ENCODE measurements at regions not wholly inside any gene's neighbourhood (a gene's known extent, or its start where the extent isn't known, plus 50 kb on each side); places are given as distances from the start of the nearest gene placed in this dataset.
A peak's percentile ranks its signal among the peaks of the same experiment; 100 is the strongest.

GRCh38 chr16:79301051-79301450 lies 299.5 kb downstream of the MAF start:
- Mint-ChIP-seq H3K4me3 (no peak overlapping the region), H3K9me3 (no peaks in the 10 kb centered on the region), H3K27me3 (ENCODE audit: low read depth) (peaks cover 14% of the 10 kb centered on the region)

DNA sequence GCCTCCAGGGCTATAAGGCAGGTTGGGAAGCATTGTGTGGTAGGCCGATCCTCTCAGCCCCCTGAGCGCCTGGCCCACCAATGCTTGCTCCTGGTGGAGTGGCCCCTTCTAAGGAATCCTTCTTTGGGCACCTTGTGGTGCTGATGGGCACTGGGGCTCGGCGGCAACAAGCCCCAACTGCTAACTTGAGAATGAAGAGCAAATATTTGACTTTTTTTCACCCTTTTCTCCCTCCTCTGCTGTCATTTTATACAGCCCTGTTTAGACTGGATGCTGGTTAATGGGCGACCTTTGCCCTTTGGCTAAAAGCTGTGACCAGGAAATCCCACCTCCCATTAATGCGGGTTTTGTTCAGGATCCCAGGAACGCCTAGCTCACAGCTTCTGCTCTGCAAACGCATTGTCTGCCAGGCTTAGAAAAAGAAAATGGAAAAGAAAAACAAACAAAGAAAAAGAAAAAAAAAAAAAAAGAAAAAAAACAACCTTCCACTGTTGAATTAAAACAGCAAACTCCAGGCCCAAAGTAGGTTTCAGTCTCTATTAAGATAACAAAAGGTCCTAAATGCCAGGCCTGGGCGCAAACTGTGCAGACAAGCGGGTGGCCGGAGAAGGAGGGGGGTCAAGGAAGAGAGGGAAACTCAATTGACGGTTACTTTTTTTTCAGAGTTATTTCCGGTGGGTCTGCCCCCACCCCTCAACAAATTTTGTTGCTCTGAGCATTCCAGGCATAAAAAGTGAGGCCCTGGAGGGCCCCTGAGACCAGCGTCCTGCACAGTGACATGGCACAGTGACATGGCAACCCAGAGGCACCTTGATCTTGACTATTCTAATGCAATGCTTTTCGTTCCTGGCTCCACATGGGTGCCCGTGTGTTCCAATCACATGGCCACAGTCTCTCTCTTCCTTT lies 301.4 kb downstream of the MAF start:
- Mint-ChIP-seq H3K4me3 (no peak overlapping the region), H3K36me3 (ENCODE audit: low read depth) (no peaks in the 10 kb centered on the region), H3K9me3 (no peaks in the 10 kb centered on the region), H3K4me1 (ENCODE audit: low read depth) (peaks cover 4% of the 10 kb centered on the region), H3K27me3 (ENCODE audit: low read depth) (peaks cover 14% of the 10 kb centered on the region), H3K27ac (no peak overlapping the region)

More at GRCh38 chr16:79301051-79301450, 299.5 kb downstream of the MAF start:
- Mint-ChIP-seq H3K4me1 (ENCODE audit: low read depth) (peaks cover 4% of the 10 kb centered on the region), H3K27ac (no peak overlapping the region), H3K36me3 (ENCODE audit: low read depth) (no peaks in the 10 kb centered on the region)

DNA sequence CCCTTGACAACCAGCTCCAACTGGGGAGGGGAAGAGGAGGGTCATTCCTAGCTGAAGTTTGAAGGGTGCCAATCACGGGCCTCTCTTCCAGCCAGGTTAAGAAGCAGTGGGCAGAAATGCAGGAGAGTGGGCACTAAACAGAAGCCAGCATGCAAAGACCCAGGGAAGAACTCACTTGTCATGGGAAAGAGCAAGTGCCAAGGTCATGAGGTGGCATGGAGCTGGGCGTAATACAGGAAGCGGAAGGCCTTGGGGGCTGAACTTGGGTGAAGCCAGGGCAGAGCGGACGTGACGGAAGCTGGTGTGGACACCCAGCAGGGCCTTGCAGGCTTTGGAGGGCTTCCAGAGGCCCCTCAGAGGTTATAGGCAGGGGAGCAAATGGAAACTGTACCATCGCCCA lies 302.1 kb downstream of the MAF start:
- no peaks in the 10 kb centered on the region for H3K9me3 Mint-ChIP-seq
- H3K27ac Mint-ChIP-seq, result no peak overlapping the region
- H3K4me1 Mint-ChIP-seq (ENCODE audit: low read depth), result peaks cover 4% of the 10 kb centered on the region
- no peak overlapping the region for H3K4me3 Mint-ChIP-seq
- no peaks in the 10 kb centered on the region for H3K36me3 Mint-ChIP-seq (ENCODE audit: low read depth)
- H3K27me3 Mint-ChIP-seq (ENCODE audit: low read depth), result peaks cover 9% of the 10 kb centered on the region

GRCh38 chr16:79297805-79298204 lies 302.7 kb downstream of the MAF start:
- Mint-ChIP-seq H3K36me3 (ENCODE audit: low read depth) (no peaks in the 10 kb centered on the region), H3K4me3 (no peak overlapping the region), H3K4me1 (ENCODE audit: low read depth) (peaks cover 4% of the 10 kb centered on the region), H3K9me3 (no peaks in the 10 kb centered on the region), H3K27ac (no peak overlapping the region), H3K27me3 (ENCODE audit: low read depth) (peaks cover 5% of the 10 kb centered on the region)

DNA sequence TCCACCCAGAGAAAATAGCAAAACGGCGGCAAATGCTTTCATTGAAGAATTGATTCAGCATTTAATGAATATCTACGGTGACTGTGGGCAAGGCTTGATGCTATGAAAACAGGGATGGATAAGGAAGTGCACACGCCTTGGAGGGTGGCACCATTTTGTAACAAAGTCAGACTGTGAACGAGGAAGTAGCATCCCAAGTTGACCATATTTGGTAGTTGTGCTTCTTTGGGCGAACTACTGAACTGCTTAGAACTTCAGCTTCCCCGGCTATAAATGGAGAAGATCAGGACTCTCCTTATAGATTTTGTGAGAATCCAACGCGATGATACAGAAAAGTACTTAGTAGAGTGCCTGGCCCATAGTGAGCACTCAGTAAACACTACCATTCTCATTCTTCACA lies 303.2 kb downstream of the MAF start:
- no peaks in the 10 kb centered on the region for H3K27me3 Mint-ChIP-seq (ENCODE audit: low read depth)

GRCh38 chr16:79296491-79296890 lies 304.0 kb downstream of the MAF start:
- Mint-ChIP-seq H3K9me3 (no peaks in the 10 kb centered on the region), H3K27ac (peak overlapping the region; percentile 56), H3K4me1 (ENCODE audit: low read depth) (peaks cover 4% of the 10 kb centered on the region), H3K4me3 (no peak overlapping the region), H3K36me3 (ENCODE audit: low read depth) (no peaks in the 10 kb centered on the region), H3K27me3 (ENCODE audit: low read depth) (no peaks in the 10 kb centered on the region)

More for the DNA sequence above, 303.2 kb downstream of the MAF start:
- no peaks in the 10 kb centered on the region for H3K9me3 Mint-ChIP-seq
- H3K36me3 Mint-ChIP-seq (ENCODE audit: low read depth), result no peaks in the 10 kb centered on the region
- H3K4me1 Mint-ChIP-seq (ENCODE audit: low read depth), result peaks cover 4% of the 10 kb centered on the region
- no peak overlapping the region for H3K4me3 Mint-ChIP-seq
- H3K27ac Mint-ChIP-seq, result no peak overlapping the region

- Mint-ChIP-seq H3K4me1 (ENCODE audit: low read depth) (peaks cover 4% of the 10 kb centered on the region), H3K4me3 (no peak overlapping the region), H3K36me3 (ENCODE audit: low read depth) (no peaks in the 10 kb centered on the region), H3K27ac (no peak overlapping the region), H3K9me3 (no peaks in the 10 kb centered on the region), H3K27me3 (ENCODE audit: low read depth) (no peaks in the 10 kb centered on the region)
Observed at GRCh38 chr16:79295746-79296145, 304.8 kb downstream of the MAF start.

GRCh38 chr16:79295162-79295561 lies 305.4 kb downstream of the MAF start:
- no peak overlapping the region for H3K27ac Mint-ChIP-seq
- peaks cover 4% of the 10 kb centered on the region for H3K4me1 Mint-ChIP-seq (ENCODE audit: low read depth)
- no peaks in the 10 kb centered on the region for H3K9me3 Mint-ChIP-seq

GRCh38 chr16:79294568-79294967 lies 306.0 kb downstream of the MAF start:
- Mint-ChIP-seq H3K9me3 (no peaks in the 10 kb centered on the region), H3K27ac (no peak overlapping the region), H3K36me3 (ENCODE audit: low read depth) (no peaks in the 10 kb centered on the region), H3K4me1 (ENCODE audit: low read depth) (peaks cover 4% of the 10 kb centered on the region), H3K27me3 (ENCODE audit: low read depth) (peaks cover under 1% of the 10 kb centered on the region), H3K4me3 (no peak overlapping the region)

More at GRCh38 chr16:79295162-79295561, 305.4 kb downstream of the MAF start:
- H3K4me3 Mint-ChIP-seq, result no peak overlapping the region
- no peaks in the 10 kb centered on the region for H3K27me3 Mint-ChIP-seq (ENCODE audit: low read depth)
- H3K36me3 Mint-ChIP-seq (ENCODE audit: low read depth), result no peaks in the 10 kb centered on the region

DNA sequence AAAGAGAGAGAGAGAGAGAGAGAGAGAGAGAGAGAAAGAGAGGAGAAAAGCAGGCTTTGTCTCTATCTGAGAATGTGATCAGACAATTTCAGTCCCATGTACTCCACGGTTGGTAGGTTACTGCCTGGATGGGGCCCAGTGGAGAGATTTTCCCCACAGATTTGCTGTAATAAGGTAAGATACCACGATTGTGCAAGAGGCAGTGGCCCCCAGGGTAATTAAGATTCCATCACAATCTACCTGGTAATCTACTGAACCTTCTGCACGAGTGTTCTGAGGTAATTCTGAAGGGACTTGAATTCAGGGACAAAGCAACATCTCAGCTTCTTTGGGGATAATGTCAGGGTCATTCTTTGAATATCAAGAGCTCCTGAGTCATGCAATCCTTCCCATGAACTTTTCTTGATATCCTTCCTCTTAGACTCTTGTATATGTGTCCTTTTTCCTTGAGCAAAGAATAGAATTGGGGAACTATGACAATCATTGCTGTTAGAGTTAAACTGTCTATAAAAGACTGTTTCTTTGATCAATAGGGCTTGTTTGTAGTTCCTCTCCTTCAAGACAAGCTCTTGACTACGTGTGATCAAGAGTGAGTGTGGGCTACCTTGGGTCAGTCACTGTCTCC lies 306.6 kb downstream of the MAF start:
- no peaks in the 10 kb centered on the region for H3K9me3 Mint-ChIP-seq
- no peak overlapping the region for H3K27ac Mint-ChIP-seq
- H3K4me3 Mint-ChIP-seq, result no peak overlapping the region
- no peaks in the 10 kb centered on the region for H3K36me3 Mint-ChIP-seq (ENCODE audit: low read depth)
- peaks cover 4% of the 10 kb centered on the region for H3K4me1 Mint-ChIP-seq (ENCODE audit: low read depth)
- peaks cover 7% of the 10 kb centered on the region for H3K27me3 Mint-ChIP-seq (ENCODE audit: low read depth)

GRCh38 chr16:79288066-79288465 lies 312.5 kb downstream of the MAF start:
- H3K27ac Mint-ChIP-seq, result no peak overlapping the region
- peaks cover 8% of the 10 kb centered on the region for H3K27me3 Mint-ChIP-seq (ENCODE audit: low read depth)

DNA sequence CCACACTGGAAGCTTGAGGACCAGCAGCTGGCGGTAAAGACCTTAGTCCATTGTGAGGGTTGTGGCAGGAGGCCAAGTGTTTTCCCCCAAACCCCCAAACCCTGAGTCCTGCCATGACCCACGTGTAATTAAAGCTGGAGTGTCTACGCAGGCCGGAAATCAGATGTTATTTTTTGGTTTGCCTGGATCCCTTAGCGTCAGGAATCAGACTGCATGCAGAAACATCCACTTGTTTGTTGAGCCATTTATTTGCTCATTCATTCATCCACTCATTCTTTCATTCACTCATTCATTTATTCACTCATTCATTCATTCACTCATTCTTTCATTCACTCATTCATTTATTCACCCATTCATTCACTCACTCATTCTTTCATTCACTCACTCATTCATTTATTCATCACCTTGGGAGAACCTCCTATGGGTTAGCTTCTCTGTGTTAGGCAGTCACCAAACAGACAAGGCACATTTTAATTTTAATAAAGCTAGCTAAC lies 313.1 kb downstream of the MAF start:
- Mint-ChIP-seq H3K27ac (no peak overlapping the region), H3K4me1 (ENCODE audit: low read depth) (peaks cover 33% of the 10 kb centered on the region), H3K4me3 (peak overlapping the region; percentile 27), H3K9me3 (no peaks in the 10 kb centered on the region), H3K27me3 (ENCODE audit: low read depth) (peaks cover 8% of the 10 kb centered on the region), H3K36me3 (ENCODE audit: low read depth) (no peaks in the 10 kb centered on the region)

More at GRCh38 chr16:79288066-79288465, 312.5 kb downstream of the MAF start:
- no peaks in the 10 kb centered on the region for H3K9me3 Mint-ChIP-seq
- H3K36me3 Mint-ChIP-seq (ENCODE audit: low read depth), result no peaks in the 10 kb centered on the region
- no peak overlapping the region for H3K4me3 Mint-ChIP-seq
- peaks cover 27% of the 10 kb centered on the region for H3K4me1 Mint-ChIP-seq (ENCODE audit: low read depth)

DNA sequence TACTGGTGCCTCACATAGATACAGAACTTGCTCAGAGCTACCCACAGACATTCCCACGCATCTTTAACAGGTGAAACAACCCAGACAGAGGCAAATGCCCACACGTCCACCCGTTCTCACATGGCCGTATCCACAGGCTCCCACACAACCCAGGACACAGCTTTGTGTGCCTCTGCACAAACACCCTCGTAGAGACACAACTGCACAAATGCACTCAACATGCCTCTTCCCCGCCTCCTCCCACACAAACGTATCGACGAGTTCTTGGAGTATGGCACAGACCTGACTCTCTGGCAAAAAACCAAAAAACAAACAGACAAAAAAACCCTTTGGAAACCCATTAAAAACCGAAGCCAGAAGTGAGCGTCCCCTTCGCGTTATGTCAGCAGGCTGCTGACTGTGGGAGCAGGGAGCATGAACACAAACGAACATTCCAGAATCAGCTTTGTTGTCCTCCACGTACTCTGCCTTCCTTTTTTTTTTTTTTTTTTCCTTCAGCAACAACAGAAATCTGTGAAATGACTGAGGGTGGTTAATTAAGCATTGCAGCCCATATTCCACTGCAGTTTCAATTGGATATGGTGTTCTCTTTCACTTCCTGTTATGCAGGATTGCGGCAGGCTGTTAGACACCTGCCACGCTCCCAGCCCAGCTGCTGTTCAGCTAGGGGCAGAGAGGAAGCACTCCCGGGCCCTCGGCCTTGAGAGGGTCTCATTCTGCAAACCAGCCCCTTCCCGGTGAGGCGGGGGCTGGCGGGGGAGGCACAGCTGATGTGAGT lies 313.7 kb downstream of the MAF start:
- Mint-ChIP-seq H3K9me3 (no peaks in the 10 kb centered on the region), H3K27me3 (ENCODE audit: low read depth) (peaks cover 8% of the 10 kb centered on the region), H3K27ac (no peak overlapping the region), H3K4me3 (peak overlapping the region; percentile 15), H3K36me3 (ENCODE audit: low read depth) (no peaks in the 10 kb centered on the region), H3K4me1 (ENCODE audit: low read depth) (peaks cover 37% of the 10 kb centered on the region)

DNA sequence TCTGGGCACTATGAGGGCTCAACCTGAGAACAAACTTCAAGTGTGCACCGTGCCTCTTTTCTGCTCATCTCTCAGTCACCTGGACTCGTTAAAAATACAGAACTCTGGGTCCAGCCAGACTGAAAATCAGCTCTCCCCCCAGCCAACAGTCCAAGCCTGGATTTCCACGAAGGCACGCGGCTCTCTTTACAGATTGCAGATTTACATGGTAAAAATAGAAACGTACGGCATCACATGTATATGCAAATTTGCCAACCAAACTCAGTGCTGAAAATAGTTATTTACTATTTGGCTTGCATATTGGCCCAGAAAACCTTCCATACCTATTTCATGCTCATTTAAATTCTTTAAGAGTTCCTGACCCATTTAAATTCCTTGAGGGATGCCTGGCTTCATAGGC lies 315.8 kb downstream of the MAF start:
- H3K27me3 Mint-ChIP-seq (ENCODE audit: low read depth), result peaks cover 14% of the 10 kb centered on the region
- no peak overlapping the region for H3K27ac Mint-ChIP-seq
- peaks cover 44% of the 10 kb centered on the region for H3K4me1 Mint-ChIP-seq (ENCODE audit: low read depth)
- no peaks in the 10 kb centered on the region for H3K9me3 Mint-ChIP-seq
- H3K36me3 Mint-ChIP-seq (ENCODE audit: low read depth), result no peaks in the 10 kb centered on the region
- H3K4me3 Mint-ChIP-seq, result no peak overlapping the region

Data from T-helper 1 cell treated with Interleukin-12 subunit alpha and Interleukin-12 subunit beta and Interleukin-4 antibody, amounts not matched to agents 30 μg/mL and 1 μg/mL, for 36 hours (primary cell).